H1 (cell line): ENCODE measurements at regions not wholly inside any gene's neighbourhood (a gene's known extent, or its start where the extent isn't known, plus 50 kb on each side); places are given as distances from the start of the nearest gene placed in this dataset.

Source experiments
- ASH2L ChIP-seq: fragments of 200-600, 300-600 bp; sonication (generic); IDR thresholded peaks from one replicate; pipeline ENCODE4 v1.7.1; 2017; ENCODE audit warnings: low read length
- BACH1 ChIP-seq: IDR thresholded peaks from 2 replicates; pipeline ENCODE4 v1.6.1; 2012; ENCODE audit warnings: low read length, improper control_type of control experiment
- BCL11A ChIP-seq, 2 experiments: IDR thresholded peaks; one replicate each; pipeline ENCODE4 v1.6.1; 2011; ENCODE audit warnings: low read depth in 2 of 2, low read length in 2 of 2, mild to moderate bottlenecking in 2 of 2
- JUND ChIP-seq: IDR thresholded peaks from 2 replicates; pipeline ENCODE4 v1.6.1; 2011; ENCODE audit warnings: mild to moderate bottlenecking, improper control_type of control experiment, low read length
- NRF1 ChIP-seq: IDR thresholded peaks from 2 replicates; pipeline ENCODE4 v1.6.1; 2011; ENCODE audit warnings: mild to moderate bottlenecking, low read depth, low read length, improper control_type of control experiment
- POLR2A ChIP-seq, 2 experiments: IDR thresholded peaks; 1 replicate in 1 of 2; 2 replicates in 1 of 2; pipeline ENCODE4 v1.6.1; 2011; ENCODE audit warnings: low read depth in 2 of 2, low read length in 2 of 2, mild to moderate bottlenecking in 2 of 2; ENCODE audit errors: control extremely low read depth in 1 of 2
- RBBP5 ChIP-seq: IDR thresholded peaks from 2 replicates; pipeline ENCODE4 v1.7.1; 2012; ENCODE audit warnings: low read depth, mild to moderate bottlenecking, inconsistent platforms, low read length, moderate library complexity, borderline replicate concordance
- SP2 ChIP-seq: IDR thresholded peaks from 2 replicates; pipeline ENCODE4 v1.6.1; 2012; ENCODE audit warnings: mild to moderate bottlenecking, low read length, inconsistent platforms
- SUZ12 ChIP-seq: fragments of 200-600 bp; sonication (generic); IDR thresholded peaks from 2 replicates; pipeline ENCODE4 v1.6.1; 2012; ENCODE audit warnings: mild to moderate bottlenecking, inconsistent platforms, low read length, moderate library complexity, mixed read lengths
- TEAD4 ChIP-seq: IDR thresholded peaks from 2 replicates; pipeline ENCODE4 v1.6.1; 2012; ENCODE audit warnings: low read depth, low read length, inconsistent platforms, mixed read lengths
- TF ChIP-seq, protein P1 (sequence below): fragments of 300-600 bp; sonication (generic); IDR thresholded peaks from 2 replicates; pipeline ENCODE4 v1.7.1; 2012; ENCODE audit warnings: low read length, moderate library complexity, mild to moderate bottlenecking, inconsistent platforms; ENCODE audit not compliant: insufficient replicate concordance
- TF ChIP-seq, protein P2 (sequence below): IDR thresholded peaks from 2 replicates; pipeline ENCODE4 v1.6.1; 2011; ENCODE audit warnings: low read length, improper control_type of control experiment

DNA sequence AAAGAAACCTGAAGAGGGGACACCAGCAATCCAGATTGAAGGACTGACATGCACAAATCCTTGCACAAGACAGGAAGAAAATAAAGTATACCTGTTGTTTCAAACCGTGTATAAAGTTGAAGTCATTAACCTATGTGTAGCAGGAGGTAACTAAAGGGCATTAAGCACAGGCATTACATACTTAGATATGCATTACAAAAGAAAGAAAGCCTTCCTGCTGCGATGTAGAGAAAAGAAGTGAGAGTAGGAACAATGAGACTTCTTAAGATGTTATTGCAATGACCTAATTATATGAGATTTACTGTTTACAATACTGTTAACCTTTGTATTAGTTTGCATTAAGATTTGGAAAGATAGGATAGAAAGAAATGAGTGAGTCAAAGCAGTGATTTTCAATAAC is 308.9 kb upstream of the PTPRD start (continued):
- TF ChIP-seq, protein P1, sequence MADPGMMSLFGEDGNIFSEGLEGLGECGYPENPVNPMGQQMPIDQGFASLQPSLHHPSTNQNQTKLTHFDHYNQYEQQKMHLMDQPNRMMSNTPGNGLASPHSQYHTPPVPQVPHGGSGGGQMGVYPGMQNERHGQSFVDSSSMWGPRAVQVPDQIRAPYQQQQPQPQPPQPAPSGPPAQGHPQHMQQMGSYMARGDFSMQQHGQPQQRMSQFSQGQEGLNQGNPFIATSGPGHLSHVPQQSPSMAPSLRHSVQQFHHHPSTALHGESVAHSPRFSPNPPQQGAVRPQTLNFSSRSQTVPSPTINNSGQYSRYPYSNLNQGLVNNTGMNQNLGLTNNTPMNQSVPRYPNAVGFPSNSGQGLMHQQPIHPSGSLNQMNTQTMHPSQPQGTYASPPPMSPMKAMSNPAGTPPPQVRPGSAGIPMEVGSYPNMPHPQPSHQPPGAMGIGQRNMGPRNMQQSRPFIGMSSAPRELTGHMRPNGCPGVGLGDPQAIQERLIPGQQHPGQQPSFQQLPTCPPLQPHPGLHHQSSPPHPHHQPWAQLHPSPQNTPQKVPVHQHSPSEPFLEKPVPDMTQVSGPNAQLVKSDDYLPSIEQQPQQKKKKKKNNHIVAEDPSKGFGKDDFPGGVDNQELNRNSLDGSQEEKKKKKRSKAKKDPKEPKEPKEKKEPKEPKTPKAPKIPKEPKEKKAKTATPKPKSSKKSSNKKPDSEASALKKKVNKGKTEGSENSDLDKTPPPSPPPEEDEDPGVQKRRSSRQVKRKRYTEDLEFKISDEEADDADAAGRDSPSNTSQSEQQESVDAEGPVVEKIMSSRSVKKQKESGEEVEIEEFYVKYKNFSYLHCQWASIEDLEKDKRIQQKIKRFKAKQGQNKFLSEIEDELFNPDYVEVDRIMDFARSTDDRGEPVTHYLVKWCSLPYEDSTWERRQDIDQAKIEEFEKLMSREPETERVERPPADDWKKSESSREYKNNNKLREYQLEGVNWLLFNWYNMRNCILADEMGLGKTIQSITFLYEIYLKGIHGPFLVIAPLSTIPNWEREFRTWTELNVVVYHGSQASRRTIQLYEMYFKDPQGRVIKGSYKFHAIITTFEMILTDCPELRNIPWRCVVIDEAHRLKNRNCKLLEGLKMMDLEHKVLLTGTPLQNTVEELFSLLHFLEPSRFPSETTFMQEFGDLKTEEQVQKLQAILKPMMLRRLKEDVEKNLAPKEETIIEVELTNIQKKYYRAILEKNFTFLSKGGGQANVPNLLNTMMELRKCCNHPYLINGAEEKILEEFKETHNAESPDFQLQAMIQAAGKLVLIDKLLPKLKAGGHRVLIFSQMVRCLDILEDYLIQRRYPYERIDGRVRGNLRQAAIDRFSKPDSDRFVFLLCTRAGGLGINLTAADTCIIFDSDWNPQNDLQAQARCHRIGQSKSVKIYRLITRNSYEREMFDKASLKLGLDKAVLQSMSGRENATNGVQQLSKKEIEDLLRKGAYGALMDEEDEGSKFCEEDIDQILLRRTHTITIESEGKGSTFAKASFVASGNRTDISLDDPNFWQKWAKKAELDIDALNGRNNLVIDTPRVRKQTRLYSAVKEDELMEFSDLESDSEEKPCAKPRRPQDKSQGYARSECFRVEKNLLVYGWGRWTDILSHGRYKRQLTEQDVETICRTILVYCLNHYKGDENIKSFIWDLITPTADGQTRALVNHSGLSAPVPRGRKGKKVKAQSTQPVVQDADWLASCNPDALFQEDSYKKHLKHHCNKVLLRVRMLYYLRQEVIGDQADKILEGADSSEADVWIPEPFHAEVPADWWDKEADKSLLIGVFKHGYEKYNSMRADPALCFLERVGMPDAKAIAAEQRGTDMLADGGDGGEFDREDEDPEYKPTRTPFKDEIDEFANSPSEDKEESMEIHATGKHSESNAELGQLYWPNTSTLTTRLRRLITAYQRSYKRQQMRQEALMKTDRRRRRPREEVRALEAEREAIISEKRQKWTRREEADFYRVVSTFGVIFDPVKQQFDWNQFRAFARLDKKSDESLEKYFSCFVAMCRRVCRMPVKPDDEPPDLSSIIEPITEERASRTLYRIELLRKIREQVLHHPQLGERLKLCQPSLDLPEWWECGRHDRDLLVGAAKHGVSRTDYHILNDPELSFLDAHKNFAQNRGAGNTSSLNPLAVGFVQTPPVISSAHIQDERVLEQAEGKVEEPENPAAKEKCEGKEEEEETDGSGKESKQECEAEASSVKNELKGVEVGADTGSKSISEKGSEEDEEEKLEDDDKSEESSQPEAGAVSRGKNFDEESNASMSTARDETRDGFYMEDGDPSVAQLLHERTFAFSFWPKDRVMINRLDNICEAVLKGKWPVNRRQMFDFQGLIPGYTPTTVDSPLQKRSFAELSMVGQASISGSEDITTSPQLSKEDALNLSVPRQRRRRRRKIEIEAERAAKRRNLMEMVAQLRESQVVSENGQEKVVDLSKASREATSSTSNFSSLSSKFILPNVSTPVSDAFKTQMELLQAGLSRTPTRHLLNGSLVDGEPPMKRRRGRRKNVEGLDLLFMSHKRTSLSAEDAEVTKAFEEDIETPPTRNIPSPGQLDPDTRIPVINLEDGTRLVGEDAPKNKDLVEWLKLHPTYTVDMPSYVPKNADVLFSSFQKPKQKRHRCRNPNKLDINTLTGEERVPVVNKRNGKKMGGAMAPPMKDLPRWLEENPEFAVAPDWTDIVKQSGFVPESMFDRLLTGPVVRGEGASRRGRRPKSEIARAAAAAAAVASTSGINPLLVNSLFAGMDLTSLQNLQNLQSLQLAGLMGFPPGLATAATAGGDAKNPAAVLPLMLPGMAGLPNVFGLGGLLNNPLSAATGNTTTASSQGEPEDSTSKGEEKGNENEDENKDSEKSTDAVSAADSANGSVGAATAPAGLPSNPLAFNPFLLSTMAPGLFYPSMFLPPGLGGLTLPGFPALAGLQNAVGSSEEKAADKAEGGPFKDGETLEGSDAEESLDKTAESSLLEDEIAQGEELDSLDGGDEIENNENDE: peak; percentile 92
- peak; percentile 48 to 93 for TF ChIP-seq BCL11A (IDR thresholded peaks at IDR 0.05; ENCODE audit: low read depth in 2 of 2, low read length in 2 of 2)
- TF ChIP-seq BACH1: no peak
- TF ChIP-seq RBBP5: no peak
- TF ChIP-seq, protein P2, sequence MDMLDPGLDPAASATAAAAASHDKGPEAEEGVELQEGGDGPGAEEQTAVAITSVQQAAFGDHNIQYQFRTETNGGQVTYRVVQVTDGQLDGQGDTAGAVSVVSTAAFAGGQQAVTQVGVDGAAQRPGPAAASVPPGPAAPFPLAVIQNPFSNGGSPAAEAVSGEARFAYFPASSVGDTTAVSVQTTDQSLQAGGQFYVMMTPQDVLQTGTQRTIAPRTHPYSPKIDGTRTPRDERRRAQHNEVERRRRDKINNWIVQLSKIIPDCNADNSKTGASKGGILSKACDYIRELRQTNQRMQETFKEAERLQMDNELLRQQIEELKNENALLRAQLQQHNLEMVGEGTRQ: no peak
- no peak for TF ChIP-seq POLR2A (IDR thresholded peaks at IDR 0.05; ENCODE audit: control extremely low read depth in 1 of 2, low read depth in 2 of 2, low read length in 2 of 2)
- TF ChIP-seq TEAD4: peak; percentile 40; the same call in 1 of the 2 replicates
- TF ChIP-seq NRF1: no peak
- peak; percentile 31 for TF ChIP-seq ASH2L
- TF ChIP-seq SUZ12: no peak
- peak; percentile 88 for TF ChIP-seq JUND
- TF ChIP-seq SP2: no peak
